H9 (cell line): ENCODE measurements at regions not wholly inside any gene's neighbourhood (a gene's known extent, or its start where the extent isn't known, plus 50 kb on each side); places are given as distances from the start of the nearest gene placed in this dataset.

ENCODE experiments used
- DNase-seq: peaks from one replicate; pipeline ENCODE4 v3.0.0-alpha.2; 2017
- H2AFZ ChIP-seq: one replicate; pipeline ENCODE4 v1.6.1; 2013; ENCODE audit warnings: mild to moderate bottlenecking, low read length, control low read depth, moderate library complexity
- H2AK5ac ChIP-seq: 2 replicates; pipeline ENCODE4 v1.6.1; 2013; ENCODE audit warnings: low read length, control low read depth, mixed read lengths; ENCODE audit not compliant: insufficient read length
- H2BK120ac ChIP-seq: one replicate; pipeline ENCODE4 v1.6.1; 2013; ENCODE audit warnings: low read depth, mild to moderate bottlenecking, low read length, control low read depth, inconsistent platforms; ENCODE audit not compliant: poor library complexity, severe bottlenecking
- H2BK12ac ChIP-seq: 2 replicates; pipeline ENCODE4 v1.6.1; 2013; ENCODE audit warnings: low read length, control low read depth, mixed read lengths, low read depth; ENCODE audit not compliant: insufficient read length
- H2BK15ac ChIP-seq: 2 replicates; pipeline ENCODE4 v1.6.1; 2013; ENCODE audit warnings: low read depth, low read length, control low read depth
- H2BK20ac ChIP-seq: one replicate; pipeline ENCODE4 v1.6.1; 2013; ENCODE audit warnings: low read depth, mild to moderate bottlenecking, low read length, control low read depth, inconsistent platforms; ENCODE audit not compliant: poor library complexity, severe bottlenecking
- H2BK5ac ChIP-seq: 2 replicates; pipeline ENCODE4 v1.6.1; 2013; ENCODE audit warnings: low read length, control low read depth, mixed read lengths; ENCODE audit not compliant: insufficient read length
- H3K14ac ChIP-seq: 2 replicates; pipeline ENCODE4 v1.6.1; 2013; ENCODE audit warnings: low read length, control low read depth; ENCODE audit not compliant: insufficient read depth
- H3K18ac ChIP-seq: 2 replicates; pipeline ENCODE4 v1.6.1; 2013; ENCODE audit warnings: low read depth, mild to moderate bottlenecking, mixed read lengths, low read length, control low read depth; ENCODE audit not compliant: insufficient read length
- H3K23ac ChIP-seq: 2 replicates; pipeline ENCODE4 v1.6.1; 2013; ENCODE audit warnings: low read length, control low read depth, mixed read lengths, low read depth; ENCODE audit not compliant: insufficient read length
- H3K23me2 ChIP-seq: 2 replicates; pipeline ENCODE4 v1.6.1; 2013; ENCODE audit warnings: low read depth, mild to moderate bottlenecking, mixed read lengths, low read length, control low read depth; ENCODE audit not compliant: insufficient read length, poor library complexity, severe bottlenecking
- H3K27ac ChIP-seq: 2 replicates; pipeline ENCODE4 v1.5.1; 2013; ENCODE audit warnings: low read length, control low read depth, mixed read lengths, low read depth; ENCODE audit not compliant: insufficient read length
- H3K27me3 ChIP-seq: 2 replicates; pipeline ENCODE4 v1.6.1; 2013; ENCODE audit warnings: low read length, control low read depth, inconsistent platforms; ENCODE audit not compliant: insufficient read depth
- H3K4ac ChIP-seq: 2 replicates; pipeline ENCODE4 v1.6.1; 2013; ENCODE audit warnings: low read depth, mild to moderate bottlenecking, control low read depth, inconsistent platforms, low read length, moderate library complexity
- H3K4me1 ChIP-seq: 2 replicates; pipeline ENCODE4 v1.6.1; 2013; ENCODE audit warnings: low read length, control low read depth, inconsistent platforms; ENCODE audit not compliant: insufficient read depth
- H3K4me2 ChIP-seq: 2 replicates; pipeline ENCODE4 v1.6.1; 2013; ENCODE audit warnings: low read length, control low read depth, mixed read lengths; ENCODE audit not compliant: insufficient read length, insufficient read depth
- H3K56ac ChIP-seq: 2 replicates; pipeline ENCODE4 v1.6.1; 2013; ENCODE audit warnings: low read depth, mild to moderate bottlenecking, mixed read lengths, low read length, control low read depth; ENCODE audit not compliant: insufficient read length
- H3K79me1 ChIP-seq: 2 replicates; pipeline ENCODE4 v1.6.1; 2013; ENCODE audit warnings: low read depth, mild to moderate bottlenecking, moderate library complexity, low read length, control low read depth, inconsistent platforms; ENCODE audit not compliant: insufficient read depth, poor library complexity, severe bottlenecking
- H3K79me2 ChIP-seq: 2 replicates; pipeline ENCODE4 v1.6.1; 2013; ENCODE audit warnings: low read length, control low read depth, inconsistent platforms; ENCODE audit not compliant: insufficient read depth
- H3K9ac ChIP-seq: 2 replicates; pipeline ENCODE4 v1.6.1; 2013; ENCODE audit warnings: low read length, control low read depth, mixed read lengths; ENCODE audit not compliant: insufficient read length; ENCODE audit errors: extremely low read depth
- H3K9me3 ChIP-seq: one replicate; pipeline ENCODE4 v1.6.1; 2013; ENCODE audit warnings: low read depth, low read length, inconsistent platforms; ENCODE audit not compliant: control insufficient read depth
- H3T11ph ChIP-seq: one replicate; pipeline ENCODE4 v1.6.1; 2013; ENCODE audit warnings: mild to moderate bottlenecking, low read length, control low read depth, inconsistent platforms
- H4K20me1 ChIP-seq: one replicate; pipeline ENCODE4 v1.6.1; 2013; ENCODE audit not compliant: control insufficient read depth, insufficient read length, insufficient read depth
- H4K5ac ChIP-seq: 2 replicates; pipeline ENCODE4 v1.6.1; 2013; ENCODE audit warnings: low read depth, mild to moderate bottlenecking, mixed read lengths, low read length, control low read depth; ENCODE audit not compliant: insufficient read length
- H4K8ac ChIP-seq: replicated peaks from 2 replicates; pipeline ENCODE4 v1.6.1; 2013; ENCODE audit warnings: low read length, control low read depth, mixed read lengths, low read depth; ENCODE audit not compliant: insufficient read length
- H4K91ac ChIP-seq: 2 replicates; pipeline ENCODE4 v1.6.1; 2013; ENCODE audit warnings: low read depth, mild to moderate bottlenecking, moderate library complexity, mixed read lengths, low read length, control low read depth; ENCODE audit not compliant: insufficient read length
- H3K27ac Mint-ChIP-seq, 3 experiments: 2 replicates in 2 of 3; 3 replicates in 1 of 3; pipeline ENCODE4 v1.8.0; 2020 to 2021; ENCODE audit warnings: mixed read lengths in 3 of 3, mild to moderate bottlenecking in 1 of 3, moderate library complexity in 1 of 3
- H3K27me3 Mint-ChIP-seq: 2 replicates; pipeline ENCODE4 v1.8.0; 2021; ENCODE audit warnings: low read depth, mild to moderate bottlenecking, moderate library complexity, mixed read lengths
- H3K36me3 Mint-ChIP-seq, 3 experiments: 2 replicates in 2 of 3; 3 replicates in 1 of 3; pipeline ENCODE4 v1.8.0; 2020 to 2021; ENCODE audit warnings: low read depth in 3 of 3, mixed read lengths in 3 of 3; ENCODE audit not compliant: insufficient read depth in 1 of 3
- H3K4me1 Mint-ChIP-seq, 2 experiments: 2 replicates each; pipeline ENCODE4 v1.8.0; 2020; ENCODE audit warnings: mixed read lengths in 2 of 2
- H3K4me3 Mint-ChIP-seq, 2 experiments: 2 replicates in 1 of 2; 3 replicates in 1 of 2; pipeline ENCODE4 v1.8.0; 2020 to 2021; ENCODE audit warnings: mild to moderate bottlenecking in 2 of 2, mixed read lengths in 2 of 2, moderate library complexity in 1 of 2
- H3K9me3 Mint-ChIP-seq, 2 experiments: 2 replicates in 1 of 2; 3 replicates in 1 of 2; pipeline ENCODE4 v1.8.0; 2020; ENCODE audit warnings: mild to moderate bottlenecking in 2 of 2, mixed read lengths in 2 of 2, moderate library complexity in 1 of 2
- CTCF ChIP-seq: fragments of 200-600 bp; sonication (generic); conservative IDR thresholded peaks from 3 replicates; pipeline ENCODE4 v1.8.0; 2021; ENCODE audit warnings: antibody characterized with exemption, mild to moderate bottlenecking
- WGBS: extraction: QIAGEN DNeasy Blood & Tissue Kit; methylation state at CpG from one replicate; pipeline ENCODE4 v1.1.7; 2013; ENCODE audit warnings: missing lambda C conversion rate, low lambda C conversion rate, mixed read lengths; ENCODE audit not compliant: insufficient read length; ENCODE audit errors: extremely low coverage; 5-methylcytosine and 5-hydroxymethylcytosine counted together

GRCh38 chr1:29856340-29857114 is 620.2 kb downstream of the PTPRU start:
- Histone ChIP-seq H3K4ac (no peak overlapping the region), H3K9ac (no peak overlapping the region), H2BK15ac (no peak overlapping the region), H3K14ac (no peak overlapping the region), H3K79me1 (no peaks in the 10 kb centered on the region), H4K20me1 (no peaks in the 10 kb centered on the region), H3K23ac (no peak overlapping the region), H3K9me3 (peaks cover 8% of the 10 kb centered on the region), H3K23me2 (no peaks in the 10 kb centered on the region), H3K4me2 (no peak overlapping the region), H2AK5ac (no peak overlapping the region), H3K18ac (no peak overlapping the region), H3K4me1 (no peaks in the 10 kb centered on the region), H3K56ac (no peak overlapping the region), H2BK12ac (no peak overlapping the region), H2BK20ac (no peak overlapping the region), H2BK120ac (no peak overlapping the region), H4K91ac (no peak overlapping the region), H3K27me3 (no peaks in the 10 kb centered on the region), H3K27ac (no peak overlapping the region), H2AFZ (no peak overlapping the region), H3T11ph (no peak overlapping the region), H2BK5ac (no peak overlapping the region), H4K8ac (no peak overlapping the region), H3K79me2 (no peaks in the 10 kb centered on the region), H4K5ac (no peak overlapping the region)
- Mint-ChIP-seq H3K36me3 (peaks cover 5 to 11% (median 7%) of the 10 kb centered on the region in 3 experiments; a peak in 6 of 7 replicates), H3K9me3 (peaks cover 12% of the 10 kb centered on the region in 2 experiments), H3K27me3 (peaks cover 8% of the 10 kb centered on the region), H3K4me3 (no peak overlapping the region), H3K4me1 (peaks cover 0 to 5% of the 10 kb centered on the region in 2 experiments; a peak in 3 of 4 replicates), H3K27ac (peak overlapping the region in 1 of 3 experiments; percentile 28; a peak in 2 of 7 replicates)
- WGBS, result no CpG with 5 or more reads among the region's 12 CpGs
- DNase-seq, result no peak
- no peak for TF ChIP-seq CTCF
